ENCODE measurements at regions not wholly inside any gene's neighbourhood (a gene's known extent, or its start where the extent isn't known, plus 50 kb on each side); places are given as distances from the start of the nearest gene placed in this dataset.

DNA sequence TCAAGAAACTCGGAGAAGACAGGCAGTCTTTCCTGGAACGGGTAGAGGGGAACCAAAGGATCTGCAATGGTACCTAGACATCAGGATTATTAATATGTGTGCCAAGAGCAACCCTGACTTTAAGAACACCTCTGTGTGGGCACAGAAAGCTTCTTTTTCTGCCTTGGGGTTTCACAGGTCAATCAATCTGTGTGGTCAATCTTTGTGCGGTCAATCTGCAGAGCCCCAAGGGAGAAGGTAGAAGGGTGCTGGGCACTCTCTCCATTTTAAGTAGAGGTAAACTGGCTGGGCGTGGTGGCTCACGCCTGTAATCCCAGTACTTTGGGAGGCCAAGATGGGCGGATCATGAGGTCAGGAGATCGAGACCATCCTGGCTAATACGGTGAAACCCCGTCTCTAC, 100.7 kb downstream of the ARF6 start:
- WGBS = 93% methylated on average over 9 of the region's 9 CpGs
- Histone ChIP-seq H3K36me3 (ENCODE audit: control insufficient read depth in 4 of 4, insufficient read depth in 3 of 4, low read depth in 1 of 4, low read length in 3 of 4) (no peaks in the 10 kb centered on the region), H3K4me1 (ENCODE audit: control insufficient read depth in 4 of 4, insufficient read depth in 4 of 4, low read length in 3 of 4) (peaks cover 3 to 19% (median 10%) of the 10 kb centered on the region in 4 donors), H3K9me3 (ENCODE audit: control insufficient read depth in 4 of 4, low read length in 3 of 4) (no peaks in the 10 kb centered on the region), H3K27me3 (ENCODE audit: control insufficient read depth in 4 of 4, insufficient read depth in 4 of 4, low read length in 3 of 4) (no peaks in the 10 kb centered on the region), H3K27ac (ENCODE audit: low read depth in 1 of 2, low read length in 2 of 2) (peak overlapping the region; percentile 69 to 77), H3K9ac (ENCODE audit: low read depth in 1 of 2, low read length in 2 of 2) (peak overlapping the region in 1 of 2 donors; percentile 80), H3K4me3 (ENCODE audit: low read depth in 1 of 3, low read length in 3 of 3) (no peak overlapping the region)
- no peak for DNase-seq (ENCODE audit: low spot score)
- no peak for TF ChIP-seq HNF4G (IDR thresholded peaks at IDR 0.05)

DNA sequence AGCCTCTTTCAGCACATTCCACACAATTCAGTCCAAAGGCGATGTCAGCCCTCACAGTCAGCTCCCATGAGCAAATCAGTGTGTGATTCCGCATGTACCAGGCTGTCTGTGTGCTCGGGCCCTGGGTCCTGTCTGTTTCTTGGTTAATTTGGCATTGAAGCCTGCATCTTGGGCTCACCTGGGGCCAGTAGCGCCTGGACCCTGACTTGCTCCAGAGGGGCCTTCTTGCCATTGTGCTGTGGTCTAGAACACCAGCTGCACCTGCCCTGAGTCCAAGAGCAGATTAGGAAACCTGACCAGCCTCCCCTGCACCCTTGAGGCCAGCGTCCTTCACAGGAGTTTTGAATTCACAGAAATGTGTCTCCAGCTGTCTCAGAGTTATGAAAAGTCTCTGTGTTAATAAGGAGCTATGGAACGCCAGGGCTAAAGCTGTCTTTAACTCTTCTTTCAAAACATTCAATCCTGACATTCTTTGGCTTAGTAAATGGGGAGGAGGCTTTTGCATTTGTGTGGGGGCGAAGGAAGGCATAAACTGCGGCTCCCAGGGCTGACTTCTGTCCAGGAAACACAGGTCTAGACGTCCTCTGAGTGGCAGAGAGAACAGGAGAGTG, 102.2 kb downstream of the ARF6 start:
- DNase-seq (ENCODE audit: low spot score) = no peak
- WGBS = 93% methylated on average over 9 of the region's 9 CpGs
- H3K9me3 ChIP-seq (ENCODE audit: control insufficient read depth in 4 of 4, low read length in 3 of 4) = no peaks in the 10 kb centered on the region
- TF ChIP-seq SP1 (IDR thresholded peaks at IDR 0.05) = no peak
- no peak for TF ChIP-seq JUND (IDR thresholded peaks at IDR 0.05)
- TF ChIP-seq, protein P1, sequence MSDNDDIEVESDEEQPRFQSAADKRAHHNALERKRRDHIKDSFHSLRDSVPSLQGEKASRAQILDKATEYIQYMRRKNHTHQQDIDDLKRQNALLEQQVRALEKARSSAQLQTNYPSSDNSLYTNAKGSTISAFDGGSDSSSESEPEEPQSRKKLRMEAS (IDR thresholded peaks at IDR 0.05) = no peak
- TF ChIP-seq HNF4G (IDR thresholded peaks at IDR 0.05) = no peak
- no peak for TF ChIP-seq FOXA2 (IDR thresholded peaks at IDR 0.05)
- TF ChIP-seq RXRA (IDR thresholded peaks at IDR 0.05) = no peak
- TF ChIP-seq, protein P2, sequence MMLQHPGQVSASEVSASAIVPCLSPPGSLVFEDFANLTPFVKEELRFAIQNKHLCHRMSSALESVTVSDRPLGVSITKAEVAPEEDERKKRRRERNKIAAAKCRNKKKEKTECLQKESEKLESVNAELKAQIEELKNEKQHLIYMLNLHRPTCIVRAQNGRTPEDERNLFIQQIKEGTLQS (IDR thresholded peaks at IDR 0.05) = no peak
- TF ChIP-seq YY1 (IDR thresholded peaks at IDR 0.05) = no peak
- TF ChIP-seq, protein P3, sequence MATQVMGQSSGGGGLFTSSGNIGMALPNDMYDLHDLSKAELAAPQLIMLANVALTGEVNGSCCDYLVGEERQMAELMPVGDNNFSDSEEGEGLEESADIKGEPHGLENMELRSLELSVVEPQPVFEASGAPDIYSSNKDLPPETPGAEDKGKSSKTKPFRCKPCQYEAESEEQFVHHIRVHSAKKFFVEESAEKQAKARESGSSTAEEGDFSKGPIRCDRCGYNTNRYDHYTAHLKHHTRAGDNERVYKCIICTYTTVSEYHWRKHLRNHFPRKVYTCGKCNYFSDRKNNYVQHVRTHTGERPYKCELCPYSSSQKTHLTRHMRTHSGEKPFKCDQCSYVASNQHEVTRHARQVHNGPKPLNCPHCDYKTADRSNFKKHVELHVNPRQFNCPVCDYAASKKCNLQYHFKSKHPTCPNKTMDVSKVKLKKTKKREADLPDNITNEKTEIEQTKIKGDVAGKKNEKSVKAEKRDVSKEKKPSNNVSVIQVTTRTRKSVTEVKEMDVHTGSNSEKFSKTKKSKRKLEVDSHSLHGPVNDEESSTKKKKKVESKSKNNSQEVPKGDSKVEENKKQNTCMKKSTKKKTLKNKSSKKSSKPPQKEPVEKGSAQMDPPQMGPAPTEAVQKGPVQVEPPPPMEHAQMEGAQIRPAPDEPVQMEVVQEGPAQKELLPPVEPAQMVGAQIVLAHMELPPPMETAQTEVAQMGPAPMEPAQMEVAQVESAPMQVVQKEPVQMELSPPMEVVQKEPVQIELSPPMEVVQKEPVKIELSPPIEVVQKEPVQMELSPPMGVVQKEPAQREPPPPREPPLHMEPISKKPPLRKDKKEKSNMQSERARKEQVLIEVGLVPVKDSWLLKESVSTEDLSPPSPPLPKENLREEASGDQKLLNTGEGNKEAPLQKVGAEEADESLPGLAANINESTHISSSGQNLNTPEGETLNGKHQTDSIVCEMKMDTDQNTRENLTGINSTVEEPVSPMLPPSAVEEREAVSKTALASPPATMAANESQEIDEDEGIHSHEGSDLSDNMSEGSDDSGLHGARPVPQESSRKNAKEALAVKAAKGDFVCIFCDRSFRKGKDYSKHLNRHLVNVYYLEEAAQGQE (IDR thresholded peaks at IDR 0.05) = no peak
- TF ChIP-seq TAF1 (conservative IDR thresholded peaks at IDR 0.05) = no peak
- no peak for TF ChIP-seq FOXA1 (IDR thresholded peaks at IDR 0.05)
- TF ChIP-seq GABPA (IDR thresholded peaks at IDR 0.05 in 1 of 2, conservative IDR thresholded peaks at IDR 0.05 in 1 of 2) = no peak
- TF ChIP-seq EGR1 (IDR thresholded peaks at IDR 0.05; ENCODE audit: low read depth in 2 of 2) = no peak
- no peak for TF ChIP-seq NR2F2 (IDR thresholded peaks at IDR 0.05)
- TF ChIP-seq, protein P4, sequence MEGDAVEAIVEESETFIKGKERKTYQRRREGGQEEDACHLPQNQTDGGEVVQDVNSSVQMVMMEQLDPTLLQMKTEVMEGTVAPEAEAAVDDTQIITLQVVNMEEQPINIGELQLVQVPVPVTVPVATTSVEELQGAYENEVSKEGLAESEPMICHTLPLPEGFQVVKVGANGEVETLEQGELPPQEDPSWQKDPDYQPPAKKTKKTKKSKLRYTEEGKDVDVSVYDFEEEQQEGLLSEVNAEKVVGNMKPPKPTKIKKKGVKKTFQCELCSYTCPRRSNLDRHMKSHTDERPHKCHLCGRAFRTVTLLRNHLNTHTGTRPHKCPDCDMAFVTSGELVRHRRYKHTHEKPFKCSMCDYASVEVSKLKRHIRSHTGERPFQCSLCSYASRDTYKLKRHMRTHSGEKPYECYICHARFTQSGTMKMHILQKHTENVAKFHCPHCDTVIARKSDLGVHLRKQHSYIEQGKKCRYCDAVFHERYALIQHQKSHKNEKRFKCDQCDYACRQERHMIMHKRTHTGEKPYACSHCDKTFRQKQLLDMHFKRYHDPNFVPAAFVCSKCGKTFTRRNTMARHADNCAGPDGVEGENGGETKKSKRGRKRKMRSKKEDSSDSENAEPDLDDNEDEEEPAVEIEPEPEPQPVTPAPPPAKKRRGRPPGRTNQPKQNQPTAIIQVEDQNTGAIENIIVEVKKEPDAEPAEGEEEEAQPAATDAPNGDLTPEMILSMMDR (IDR thresholded peaks at IDR 0.05; ENCODE audit: low read depth, low read length, missing input control) = no peak
- TF ChIP-seq, protein P5, sequence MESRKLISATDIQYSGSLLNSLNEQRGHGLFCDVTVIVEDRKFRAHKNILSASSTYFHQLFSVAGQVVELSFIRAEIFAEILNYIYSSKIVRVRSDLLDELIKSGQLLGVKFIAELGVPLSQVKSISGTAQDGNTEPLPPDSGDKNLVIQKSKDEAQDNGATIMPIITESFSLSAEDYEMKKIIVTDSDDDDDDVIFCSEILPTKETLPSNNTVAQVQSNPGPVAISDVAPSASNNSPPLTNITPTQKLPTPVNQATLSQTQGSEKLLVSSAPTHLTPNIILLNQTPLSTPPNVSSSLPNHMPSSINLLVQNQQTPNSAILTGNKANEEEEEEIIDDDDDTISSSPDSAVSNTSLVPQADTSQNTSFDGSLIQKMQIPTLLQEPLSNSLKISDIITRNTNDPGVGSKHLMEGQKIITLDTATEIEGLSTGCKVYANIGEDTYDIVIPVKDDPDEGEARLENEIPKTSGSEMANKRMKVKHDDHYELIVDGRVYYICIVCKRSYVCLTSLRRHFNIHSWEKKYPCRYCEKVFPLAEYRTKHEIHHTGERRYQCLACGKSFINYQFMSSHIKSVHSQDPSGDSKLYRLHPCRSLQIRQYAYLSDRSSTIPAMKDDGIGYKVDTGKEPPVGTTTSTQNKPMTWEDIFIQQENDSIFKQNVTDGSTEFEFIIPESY (IDR thresholded peaks at IDR 0.05) = no peak
- no peak for TF ChIP-seq HNF4A (conservative IDR thresholded peaks at IDR 0.05)
- H3K4me1 ChIP-seq (ENCODE audit: control insufficient read depth in 4 of 4, insufficient read depth in 4 of 4, low read length in 3 of 4) = peaks cover 3 to 25% (median 16%) of the 10 kb centered on the region in 4 donors
- H3K4me3 ChIP-seq (ENCODE audit: low read depth in 1 of 3, low read length in 3 of 3) = no peak overlapping the region
- no peak overlapping the region for H3K27ac ChIP-seq (ENCODE audit: low read depth in 1 of 2, low read length in 2 of 2)
- H3K27me3 ChIP-seq (ENCODE audit: control insufficient read depth in 4 of 4, insufficient read depth in 4 of 4, low read length in 3 of 4) = no peaks in the 10 kb centered on the region
- H3K9ac ChIP-seq (ENCODE audit: low read depth in 1 of 2, low read length in 2 of 2) = no peak overlapping the region
- no peaks in the 10 kb centered on the region for H3K36me3 ChIP-seq (ENCODE audit: control insufficient read depth in 4 of 4, insufficient read depth in 3 of 4, low read depth in 1 of 4, low read length in 3 of 4)
